Transverse colon (tissue), 4 donors: ENCODE measurements at regions not wholly inside any gene's neighbourhood (a gene's known extent, or its start where the extent isn't known, plus 50 kb on each side); places are given as distances from the start of the nearest gene placed in this dataset.
"Not testable (repeated sequence)": the region's sequence is repeated elsewhere in the genome, so short reads cannot be mapped to it uniquely, and the experiment has no call there.

Source experiments
- DNase-seq: peaks from one replicate; pipeline ENCODE4 v3.0.0-alpha.2; 2019
- H3K27ac ChIP-seq, 4 donors: fragments of 200-600 bp; sonication (generic); 2 replicates each; pipeline ENCODE4 v1.5.1; 2016 to 2018; ENCODE audit warnings: inconsistent platforms in 4 of 4
- H3K27me3 ChIP-seq: fragments of 200-600 bp; sonication (generic); 2 replicates; pipeline ENCODE4 v1.5.1; 2017; ENCODE audit warnings: inconsistent platforms
- H3K36me3 ChIP-seq, 4 donors: fragments of 200-600 bp; sonication (generic); 2 replicates each; pipeline ENCODE4 v1.5.1; 2017 to 2019; ENCODE audit warnings: inconsistent platforms in 4 of 4
- H3K4me1 ChIP-seq, 4 donors: fragments of 200-600 bp; sonication (generic); 2 replicates each; pipeline ENCODE4 v1.5.1; 2017 to 2020; ENCODE audit warnings: inconsistent platforms in 4 of 4
- H3K4me3 ChIP-seq, 4 donors: fragments of 200-600 bp; sonication (generic); 1 replicate in 1 of 4; 2 replicates in 3 of 4; pipeline versions ENCODE4 v1.5.1 to v1.6.1; 2017 to 2019; ENCODE audit warnings: inconsistent platforms in 4 of 4
- H3K9me3 ChIP-seq, 2 donors: fragments of 200-600 bp; sonication (generic); 2 replicates each; pipeline ENCODE4 v1.5.1; 2017 to 2019; ENCODE audit warnings: inconsistent platforms in 2 of 2
- CTCF ChIP-seq, 5 experiments: fragments of 200-600 bp in 3 of 5; fragments of 450-650 bp in 2 of 5; sonication (generic) in 3 of 5; IDR thresholded peaks; 1 replicate in 2 of 5; 2 replicates in 3 of 5; pipeline ENCODE4 v1.5.1; 2016 to 2017; ENCODE audit warnings: antibody characterized with exemption in 5 of 5, inconsistent platforms in 3 of 5, mild to moderate bottlenecking in 2 of 5, moderate library complexity in 1 of 5
- EP300 ChIP-seq: sonication (generic); formaldehyde crosslinking; IDR thresholded peaks from one replicate; pipeline ENCODE4 v1.6.1; 2017; ENCODE audit warnings: antibody characterized with exemption, low read depth
- POLR2A ChIP-seq: fragments of 450-650 bp; IDR thresholded peaks from one replicate; pipeline ENCODE4 v1.6.1; 2016; ENCODE audit warnings: antibody characterized with exemption, mild to moderate bottlenecking, moderate library complexity
- POLR2AphosphoS5 ChIP-seq, 3 donors: sonication (generic); formaldehyde crosslinking; IDR thresholded peaks; one replicate each; pipeline ENCODE4 v1.6.1; 2016; ENCODE audit warnings: antibody characterized with exemption in 3 of 3
- WGBS, 2 donors: methylation state at CpG; one replicate each; pipeline ENCODE4 v1.1.5; 2018; ENCODE audit warnings: low coverage in 1 of 2; 5-methylcytosine and 5-hydroxymethylcytosine counted together
- in situ Hi-C, 4 donors: fragments of 200-750 bp; cut with MboI; loops; one replicate each; pipeline versions ENCODE4 v1.15.0 to v1.15.1; 2017; ENCODE audit warnings: low sequenced_read_pairs in 3 of 4, low pct_ligation_motif_present in 1 of 4, low pct_unique_long_range_greater_than_20kb in 1 of 4
- intact Hi-C: fragments of 100-400 bp; cut with DNase I; formaldehyde crosslinking; loops from one replicate; pipeline ENCODE4 v1.15.1; 2023; ENCODE audit warnings: low total_unique reads

- Histone ChIP-seq H3K36me3 (no peaks in the 10 kb centered on the region), H3K27ac (no peak overlapping the region), H3K9me3 (no peaks in the 10 kb centered on the region), H3K4me3 (no peak overlapping the region), H3K4me1 (no peaks in the 10 kb centered on the region), H3K27me3 (no peaks in the 10 kb centered on the region)
- TF ChIP-seq POLR2AphosphoS5 (IDR thresholded peaks at IDR 0.05) (no peak), CTCF (IDR thresholded peaks at IDR 0.05) (no peak), EP300 (no peak), POLR2A (no peak)
- in situ Hi-C loops (no loop called here), intact Hi-C loops (no loop called here)
- DNase-seq = no peak
- 79 to 83% methylated on average over 4 of the region's 4 CpGs for WGBS, 2 donors
These were observed 1365.9 kb upstream of the SLC39A10 start for GRCh38 chr2:194291104-194291503.

- no peak for DNase-seq
- Histone ChIP-seq H3K4me3 (no peak overlapping the region), H3K36me3 (no peaks in the 10 kb centered on the region), H3K27me3 (no peaks in the 10 kb centered on the region), H3K9me3 (no peaks in the 10 kb centered on the region), H3K27ac (no peak overlapping the region), H3K4me1 (no peaks in the 10 kb centered on the region)
- in situ Hi-C loops (no loop called here), intact Hi-C loops (no loop called here)
- TF ChIP-seq CTCF (IDR thresholded peaks at IDR 0.05) (no peak), POLR2A (no peak), POLR2AphosphoS5 (IDR thresholded peaks at IDR 0.05) (no peak), EP300 (no peak)
- 72 to 100% methylated on average over 2 to 4 of the region's 4 CpGs for WGBS, 2 donors
These were observed 1367.2 kb upstream of the SLC39A10 start for GRCh38 chr2:194289712-194290346.

GRCh38 chr2:194276667-194277066, 1380.4 kb upstream of the SLC39A10 start:
- in situ Hi-C loops = not testable (repeated sequence)

GRCh38 chr2:194271293-194271961, 1385.6 kb upstream of the SLC39A10 start:
- H3K36me3 ChIP-seq = no peaks in the 10 kb centered on the region
- WGBS, 2 donors = 20 to 54% methylated on average over 1 to 2 of the region's 2 CpGs
- in situ Hi-C loops (no loop called here), intact Hi-C loops (no loop called here)
- H3K9me3 ChIP-seq = no peaks in the 10 kb centered on the region
- TF ChIP-seq EP300 (no peak), CTCF (IDR thresholded peaks at IDR 0.05) (no peak), POLR2A (no peak), POLR2AphosphoS5 (IDR thresholded peaks at IDR 0.05) (no peak)
- H3K4me1 ChIP-seq = no peaks in the 10 kb centered on the region
- no peak overlapping the region for H3K4me3 ChIP-seq
- no peaks in the 10 kb centered on the region for H3K27me3 ChIP-seq
- no peak for DNase-seq
- H3K27ac ChIP-seq = no peak overlapping the region

More at GRCh38 chr2:194276667-194277066, 1380.4 kb upstream of the SLC39A10 start:
- H3K4me1 ChIP-seq, H3K27ac ChIP-seq, H3K9me3 ChIP-seq, intact Hi-C loops, H3K36me3 ChIP-seq, DNase-seq, H3K4me3 ChIP-seq, H3K27me3 ChIP-seq: not testable (repeated sequence)
- 53 to 67% methylated on average over 7 to 9 of the region's 9 CpGs for WGBS, 2 donors

GRCh38 chr2:194270648-194271047, 1386.4 kb upstream of the SLC39A10 start:
- H3K4me3 ChIP-seq = no peak overlapping the region
- no peaks in the 10 kb centered on the region for H3K27me3 ChIP-seq
- H3K36me3 ChIP-seq = no peaks in the 10 kb centered on the region
- H3K9me3 ChIP-seq = no peaks in the 10 kb centered on the region
- H3K4me1 ChIP-seq = no peaks in the 10 kb centered on the region
- no peak for DNase-seq
- no peak overlapping the region for H3K27ac ChIP-seq
- TF ChIP-seq CTCF (IDR thresholded peaks at IDR 0.05) = no peak
- TF ChIP-seq EP300 = no peak
- TF ChIP-seq POLR2AphosphoS5 (IDR thresholded peaks at IDR 0.05) = no peak
- TF ChIP-seq POLR2A = no peak
- intact Hi-C loops (no loop called here), in situ Hi-C loops (no loop called here)
